C4-2B (cell line): ENCODE measurements at regions not wholly inside any gene's neighbourhood (a gene's known extent, or its start where the extent isn't known, plus 50 kb on each side); places are given as distances from the start of the nearest gene placed in this dataset.

ENCODE experiments used
- H3K27ac ChIP-seq: fragments of 450-650 bp; 2 replicates; pipeline ENCODE4 v1.5.1; 2017
- CTCF ChIP-seq: fragments of 450-650 bp; conservative IDR thresholded peaks from 2 replicates; pipeline ENCODE4 v1.5.1; 2017; ENCODE audit warnings: mild to moderate bottlenecking
- ZFX ChIP-seq: fragments of 450-650 bp; IDR thresholded peaks from 2 replicates; pipeline ENCODE4 v1.6.1; 2017

DNA sequence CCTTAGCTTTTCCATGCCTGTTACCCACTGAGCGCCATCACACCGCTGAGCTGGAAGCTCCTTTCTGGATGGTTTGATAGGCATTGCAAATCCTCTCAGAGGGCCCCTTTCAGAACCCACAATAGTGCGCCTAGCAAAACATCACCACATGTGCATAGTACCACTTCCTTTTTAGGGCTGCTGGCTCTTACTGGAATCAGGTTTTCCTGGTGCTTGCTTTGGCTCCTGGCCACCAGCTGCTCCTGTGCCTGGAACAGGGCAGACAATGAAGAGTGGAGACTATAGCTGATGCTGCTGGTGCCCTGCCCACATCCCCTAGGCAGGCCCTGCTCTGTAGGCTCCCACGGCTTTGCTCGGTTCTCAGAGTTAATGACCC, 163.6 kb upstream of the SEMA6A start:
- H3K27ac ChIP-seq: no peak overlapping the region
- TF ChIP-seq CTCF: no peak
- no peak for TF ChIP-seq ZFX

DNA sequence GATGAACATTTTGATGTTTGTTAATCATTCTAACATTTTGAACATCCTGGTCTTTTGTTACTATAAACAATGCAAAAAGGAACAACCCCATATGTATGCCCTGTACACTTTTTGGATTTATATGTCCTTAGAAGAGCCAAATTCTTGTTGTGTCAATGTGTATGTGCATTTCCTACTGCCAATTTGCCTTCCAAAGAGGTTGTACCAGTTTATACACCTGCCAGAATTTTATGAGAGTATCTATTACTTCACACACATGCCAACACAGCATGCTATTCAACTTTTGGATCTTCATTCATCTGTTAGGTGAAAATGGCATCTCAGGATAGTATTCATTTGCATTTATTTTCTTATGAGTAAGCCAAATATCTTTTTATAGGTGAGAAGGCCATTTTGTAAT, 162.0 kb upstream of the SEMA6A start:
- no peak overlapping the region for H3K27ac ChIP-seq
- no peak for TF ChIP-seq ZFX
- no peak for TF ChIP-seq CTCF

GRCh38 chr5:116733991-116734975, 159.7 kb upstream of the SEMA6A start:
- TF ChIP-seq ZFX (no peak), CTCF (no peak)
- no peak overlapping the region for H3K27ac ChIP-seq

DNA sequence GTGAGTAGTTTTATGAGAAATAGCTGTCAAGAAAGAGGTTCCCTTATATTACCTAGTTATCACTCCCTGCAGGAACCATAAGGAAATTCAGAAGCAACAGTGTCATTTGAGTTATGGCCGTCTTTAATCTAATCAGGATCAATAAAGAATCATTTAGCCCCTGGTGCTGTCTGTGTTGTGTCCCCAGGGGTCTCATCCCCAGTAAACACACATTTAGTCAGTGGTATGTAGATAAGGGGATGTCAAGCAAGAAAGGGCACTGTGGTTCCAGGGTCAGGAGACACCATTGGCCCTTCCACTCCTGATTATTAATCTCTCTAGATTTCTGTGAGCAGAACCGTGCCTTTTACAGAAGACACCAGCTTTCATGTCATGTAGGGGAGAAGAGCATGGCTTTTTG, 158.0 kb upstream of the SEMA6A start:
- TF ChIP-seq CTCF: no peak
- no peak for TF ChIP-seq ZFX
- H3K27ac ChIP-seq: no peak overlapping the region

- H3K27ac ChIP-seq: no peak overlapping the region
- no peak for TF ChIP-seq ZFX
- TF ChIP-seq CTCF: no peak
Measured at GRCh38 chr5:116731432-116731831, 156.8 kb upstream of the SEMA6A start.

DNA sequence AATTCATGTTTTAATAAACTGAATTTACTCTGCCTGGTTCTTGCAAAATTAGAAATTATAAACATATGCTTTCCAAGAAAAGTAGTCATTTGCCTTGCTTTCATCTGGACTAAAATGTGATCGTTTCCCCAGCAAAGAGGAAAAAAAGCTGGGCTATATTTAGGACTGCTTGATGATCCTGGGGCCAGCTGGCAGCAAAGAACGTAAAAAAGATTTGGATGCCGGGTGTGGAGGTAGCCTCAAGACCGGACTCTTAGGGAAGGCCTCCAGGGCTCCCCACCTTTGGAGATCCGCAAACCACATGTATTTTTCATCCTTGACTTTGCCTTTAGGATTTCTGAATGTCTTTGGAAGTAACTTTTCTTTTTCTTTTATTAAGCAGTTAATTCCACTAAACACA, 156.1 kb upstream of the SEMA6A start:
- TF ChIP-seq ZFX (no peak), CTCF (no peak)
- no peak overlapping the region for H3K27ac ChIP-seq

- TF ChIP-seq ZFX (no peak), CTCF (no peak)
- no peak overlapping the region for H3K27ac ChIP-seq
Measured at GRCh38 chr5:116730185-116730584, 155.6 kb upstream of the SEMA6A start.
